Hepatocyte (in vitro differentiated cells): ENCODE measurements at regions not wholly inside any gene's neighbourhood (a gene's known extent, or its start where the extent isn't known, plus 50 kb on each side); places are given as distances from the start of the nearest gene placed in this dataset.

ENCODE experiments used
- EZH2phosphoT487 ChIP-seq: fragments of 200-600 bp; sonication (generic); IDR thresholded peaks from one replicate; pipeline ENCODE4 v1.6.1; 2018; ENCODE audit warnings: antibody characterized with exemption, mild to moderate bottlenecking, low read depth, moderate library complexity; ENCODE audit not compliant: unreplicated experiment, severe bottlenecking
- TF ChIP-seq, protein P1 (sequence below): fragments of 200-600 bp; sonication (generic); IDR thresholded peaks from 2 replicates; pipeline ENCODE4 v1.5.1; 2016; ENCODE audit warnings: antibody characterized with exemption, mild to moderate bottlenecking; ENCODE audit not compliant: poor library complexity

- TF ChIP-seq EZH2phosphoT487, result no peak
- TF ChIP-seq, protein P1, sequence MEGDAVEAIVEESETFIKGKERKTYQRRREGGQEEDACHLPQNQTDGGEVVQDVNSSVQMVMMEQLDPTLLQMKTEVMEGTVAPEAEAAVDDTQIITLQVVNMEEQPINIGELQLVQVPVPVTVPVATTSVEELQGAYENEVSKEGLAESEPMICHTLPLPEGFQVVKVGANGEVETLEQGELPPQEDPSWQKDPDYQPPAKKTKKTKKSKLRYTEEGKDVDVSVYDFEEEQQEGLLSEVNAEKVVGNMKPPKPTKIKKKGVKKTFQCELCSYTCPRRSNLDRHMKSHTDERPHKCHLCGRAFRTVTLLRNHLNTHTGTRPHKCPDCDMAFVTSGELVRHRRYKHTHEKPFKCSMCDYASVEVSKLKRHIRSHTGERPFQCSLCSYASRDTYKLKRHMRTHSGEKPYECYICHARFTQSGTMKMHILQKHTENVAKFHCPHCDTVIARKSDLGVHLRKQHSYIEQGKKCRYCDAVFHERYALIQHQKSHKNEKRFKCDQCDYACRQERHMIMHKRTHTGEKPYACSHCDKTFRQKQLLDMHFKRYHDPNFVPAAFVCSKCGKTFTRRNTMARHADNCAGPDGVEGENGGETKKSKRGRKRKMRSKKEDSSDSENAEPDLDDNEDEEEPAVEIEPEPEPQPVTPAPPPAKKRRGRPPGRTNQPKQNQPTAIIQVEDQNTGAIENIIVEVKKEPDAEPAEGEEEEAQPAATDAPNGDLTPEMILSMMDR, result no peak
Observed at GRCh38 chr3:82416830-82417229, 655.4 kb upstream of the GBE1 start.
